Smooth muscle cell (in vitro differentiated cells): ENCODE measurements at regions not wholly inside any gene's neighbourhood (a gene's known extent, or its start where the extent isn't known, plus 50 kb on each side); places are given as distances from the start of the nearest gene placed in this dataset.
"Not testable (repeated sequence)": the region's sequence is repeated elsewhere in the genome, so short reads cannot be mapped to it uniquely, and the experiment has no call there.

Experiments
- DNase-seq: peaks from one replicate; lab custom pipeline; 2025; ENCODE audit not compliant: unreplicated experiment; lab: John Stamatoyannopoulos, UW
- H2AFZ ChIP-seq: fragments of 200-600 bp; sonication (generic); 2 replicates; pipeline ENCODE4 v1.6.0; 2016; ENCODE audit warnings: antibody characterized with exemption, low read depth, mild to moderate bottlenecking
- H3F3A ChIP-seq: fragments of 200-600 bp; sonication (generic); 2 replicates; pipeline ENCODE4 v1.6.0; 2017; ENCODE audit warnings: antibody characterized with exemption, low read depth
- H3K27ac ChIP-seq: fragments of 200-600 bp; sonication (generic); 2 replicates; pipeline ENCODE4 v1.5.1; 2016; ENCODE audit warnings: low read depth, mild to moderate bottlenecking
- H3K27me3 ChIP-seq: fragments of 200-600 bp; sonication (generic); 2 replicates; pipeline ENCODE4 v1.6.1; 2016; ENCODE audit warnings: low read depth, mild to moderate bottlenecking
- H3K36me3 ChIP-seq: fragments of 200-600 bp; sonication (generic); 2 replicates; pipeline ENCODE4 v1.5.1; 2016; ENCODE audit warnings: low read depth
- H3K4me1 ChIP-seq: fragments of 200-600 bp; sonication (generic); 2 replicates; pipeline ENCODE4 v1.5.1; 2016; ENCODE audit warnings: low read depth
- H3K4me2 ChIP-seq: fragments of 200-600 bp; sonication (generic); 2 replicates; pipeline ENCODE4 v1.6.0; 2016; ENCODE audit warnings: mild to moderate bottlenecking
- H3K4me3 ChIP-seq: fragments of 200-600 bp; sonication (generic); 2 replicates; pipeline ENCODE4 v1.5.1; 2016; ENCODE audit warnings: mild to moderate bottlenecking
- H3K79me2 ChIP-seq: fragments of 200-600 bp; sonication (generic); 2 replicates; pipeline ENCODE4 v1.6.0; 2016; ENCODE audit warnings: low read depth, mild to moderate bottlenecking
- H3K9ac ChIP-seq: fragments of 200-600 bp; sonication (generic); 2 replicates; pipeline ENCODE4 v1.6.0; 2016; ENCODE audit warnings: low read depth
- H3K9me3 ChIP-seq: fragments of 200-600 bp; sonication (generic); replicated peaks from 2 replicates; pipeline ENCODE4 v1.5.1; 2016; ENCODE audit warnings: low read depth
- H4K20me1 ChIP-seq: fragments of 200-600 bp; sonication (generic); 2 replicates; pipeline ENCODE4 v1.6.0; 2016; ENCODE audit warnings: low read depth
- WGBS: methylation state at CpG from one replicate; pipeline ENCODE4 v1.1.7; 2016; ENCODE audit warnings: low lambda C conversion rate; 5-methylcytosine and 5-hydroxymethylcytosine counted together
- TF ChIP-seq, protein P1 (sequence below): fragments of 200-600 bp; sonication (generic); IDR thresholded peaks from 2 replicates; pipeline ENCODE4 v1.5.1; 2017; ENCODE audit warnings: borderline replicate concordance, mild to moderate bottlenecking, antibody characterized with exemption; ENCODE audit not compliant: insufficient read depth, poor library complexity, severe bottlenecking

DNA sequence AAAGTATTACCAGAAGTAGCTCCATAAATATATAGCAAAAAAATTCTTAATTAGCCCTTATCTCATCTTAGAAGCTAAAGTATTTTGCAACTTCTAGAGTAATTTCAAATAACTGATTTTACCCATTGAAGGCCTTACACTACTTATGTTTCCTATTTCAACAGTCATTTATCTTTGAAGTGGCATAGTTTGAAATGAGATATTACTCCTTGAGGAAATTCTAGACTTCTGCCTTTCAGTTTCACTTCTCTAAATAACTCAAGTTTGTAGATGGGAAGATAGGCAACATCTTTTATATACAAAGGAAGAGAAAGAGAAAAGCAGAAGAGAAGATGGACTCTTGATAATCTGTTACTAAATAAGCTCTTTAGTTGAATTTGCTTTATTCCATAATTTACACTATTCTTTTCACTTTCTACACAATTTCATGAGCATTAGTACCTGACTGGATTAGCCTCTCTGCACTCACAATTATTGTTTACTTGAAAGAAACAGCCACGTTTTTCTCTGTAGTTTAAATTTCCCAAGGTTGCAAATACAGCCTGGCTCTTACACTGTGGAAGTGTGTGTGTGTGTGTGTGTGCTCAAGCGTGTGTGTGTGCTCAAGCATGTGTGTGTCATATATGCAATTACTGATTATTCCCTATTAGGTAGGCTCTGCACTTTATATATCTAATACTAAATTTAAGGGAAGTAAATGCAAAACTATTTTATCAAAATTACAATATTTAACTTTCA is 60.6 kb upstream of the EMB start:
- DNase-seq: no peak
- no peaks in the 10 kb centered on the region for H3K4me1 ChIP-seq
- TF ChIP-seq, protein P1, sequence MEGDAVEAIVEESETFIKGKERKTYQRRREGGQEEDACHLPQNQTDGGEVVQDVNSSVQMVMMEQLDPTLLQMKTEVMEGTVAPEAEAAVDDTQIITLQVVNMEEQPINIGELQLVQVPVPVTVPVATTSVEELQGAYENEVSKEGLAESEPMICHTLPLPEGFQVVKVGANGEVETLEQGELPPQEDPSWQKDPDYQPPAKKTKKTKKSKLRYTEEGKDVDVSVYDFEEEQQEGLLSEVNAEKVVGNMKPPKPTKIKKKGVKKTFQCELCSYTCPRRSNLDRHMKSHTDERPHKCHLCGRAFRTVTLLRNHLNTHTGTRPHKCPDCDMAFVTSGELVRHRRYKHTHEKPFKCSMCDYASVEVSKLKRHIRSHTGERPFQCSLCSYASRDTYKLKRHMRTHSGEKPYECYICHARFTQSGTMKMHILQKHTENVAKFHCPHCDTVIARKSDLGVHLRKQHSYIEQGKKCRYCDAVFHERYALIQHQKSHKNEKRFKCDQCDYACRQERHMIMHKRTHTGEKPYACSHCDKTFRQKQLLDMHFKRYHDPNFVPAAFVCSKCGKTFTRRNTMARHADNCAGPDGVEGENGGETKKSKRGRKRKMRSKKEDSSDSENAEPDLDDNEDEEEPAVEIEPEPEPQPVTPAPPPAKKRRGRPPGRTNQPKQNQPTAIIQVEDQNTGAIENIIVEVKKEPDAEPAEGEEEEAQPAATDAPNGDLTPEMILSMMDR: no peak
- no peak overlapping the region for H3K4me2 ChIP-seq
- H3K36me3 ChIP-seq: no peaks in the 10 kb centered on the region
- H3K27ac ChIP-seq: no peak overlapping the region
- H2AFZ ChIP-seq: no peak overlapping the region
- WGBS: 67% methylated on average over 2 of the region's 2 CpGs
- H3K79me2 ChIP-seq: no peaks in the 10 kb centered on the region
- no peaks in the 10 kb centered on the region for H3F3A ChIP-seq
- H4K20me1 ChIP-seq: no peaks in the 10 kb centered on the region
- no peak overlapping the region for H3K4me3 ChIP-seq
- H3K9me3 ChIP-seq: no peaks in the 10 kb centered on the region
- H3K9ac ChIP-seq: no peak overlapping the region
- H3K27me3 ChIP-seq: no peaks in the 10 kb centered on the region

GRCh38 chr5:50513028-50513457 is 72.0 kb upstream of the EMB start:
- H3K4me2 ChIP-seq, H4K20me1 ChIP-seq, H3K4me3 ChIP-seq, H2AFZ ChIP-seq, H3K27me3 ChIP-seq, DNase-seq, H3K36me3 ChIP-seq, H3K4me1 ChIP-seq, H3F3A ChIP-seq, H3K79me2 ChIP-seq, H3K9ac ChIP-seq, H3K27ac ChIP-seq, H3K9me3 ChIP-seq: not testable (repeated sequence)
- TF ChIP-seq, protein P1: peak; percentile 50

DNA sequence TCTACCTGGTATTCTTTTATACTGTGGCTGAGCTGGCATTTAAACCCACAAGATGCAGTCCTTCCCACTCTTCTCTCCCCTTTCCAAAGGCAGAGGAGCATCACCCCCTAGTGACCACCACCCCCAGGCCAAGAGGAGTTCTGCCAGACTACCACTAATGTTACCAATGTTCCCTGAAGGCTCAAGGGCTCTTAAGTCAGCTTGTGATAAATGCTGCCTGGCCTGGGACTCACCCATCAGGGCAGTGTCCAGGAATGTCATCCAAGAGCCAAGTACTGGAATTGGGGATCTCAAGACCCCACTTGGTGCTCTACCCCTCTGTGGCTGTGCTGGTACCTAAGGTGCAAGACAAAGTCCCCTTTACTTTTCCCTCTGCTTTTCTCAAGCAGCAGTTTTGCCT is 80.0 kb upstream of the EMB start:
- not testable (repeated sequence) for H3F3A ChIP-seq, H3K27ac ChIP-seq, H3K4me2 ChIP-seq, H4K20me1 ChIP-seq, H3K9ac ChIP-seq, H3K4me1 ChIP-seq, H3K36me3 ChIP-seq, H3K9me3 ChIP-seq, H3K4me3 ChIP-seq, H3K79me2 ChIP-seq, DNase-seq, H3K27me3 ChIP-seq, H2AFZ ChIP-seq

GRCh38 chr5:50527514-50528060 is 86.5 kb upstream of the EMB start:
- H3F3A ChIP-seq, H3K4me3 ChIP-seq, H3K4me1 ChIP-seq, H3K36me3 ChIP-seq, H3K9ac ChIP-seq, H3K9me3 ChIP-seq, H3K27me3 ChIP-seq, H3K27ac ChIP-seq, H4K20me1 ChIP-seq, DNase-seq, H3K79me2 ChIP-seq, H2AFZ ChIP-seq, H3K4me2 ChIP-seq: not testable (repeated sequence)
- 79% methylated on average over 3 of the region's 3 CpGs for WGBS
